ENCODE measurements at regions not wholly inside any gene's neighbourhood (a gene's known extent, or its start where the extent isn't known, plus 50 kb on each side); places are given as distances from the start of the nearest gene placed in this dataset.
A peak's percentile ranks its signal among the peaks of the same experiment; 100 is the strongest.

GRCh38 chr16:65861131-65861731 is 505.3 kb upstream of the CDH5 start:
- ATAC-seq: no peak
- TF ChIP-seq EZH2phosphoT487 (IDR thresholded peaks at IDR 0.05; ENCODE audit: borderline replicate concordance, low read length): no peak
- intact Hi-C loops (cut with micrococcal nuclease): no loop called here
- H3K36me3 ChIP-seq (ENCODE audit: low read depth, low read length): no peaks in the 10 kb centered on the region
- no peaks in the 10 kb centered on the region for H3K4me1 ChIP-seq (ENCODE audit: insufficient read depth, low read length)
- no peaks in the 10 kb centered on the region for H3K79me2 ChIP-seq (ENCODE audit: low read length)
- CTCF ChIA-PET: no interaction called here
- no peak overlapping the region for H3K4me3 ChIP-seq (ENCODE audit: low read length)
- no peak overlapping the region for H2AFZ ChIP-seq (ENCODE audit: low read length)
- BruUV-seq (replicated peaks): no TSS peak
- no peak overlapping the region for H3K4me2 ChIP-seq (ENCODE audit: low read length)
- H3K9ac ChIP-seq (ENCODE audit: low read length): no peak overlapping the region
- no peaks in the 10 kb centered on the region for H3K27me3 ChIP-seq (ENCODE audit: low read length)
- H3K9me2 ChIP-seq (replicated peaks; ENCODE audit: low read length): no peaks in the 10 kb centered on the region
- H3K27ac ChIP-seq (ENCODE audit: low read length): no peak overlapping the region
- H3F3A ChIP-seq (ENCODE audit: low read length, unreplicated experiment): no peaks in the 10 kb centered on the region
- DNase-seq: no peak
- POLR2A ChIA-PET (ENCODE audit: unreplicated experiment): no interaction called here
- no peaks in the 10 kb centered on the region for H4K20me1 ChIP-seq (ENCODE audit: low read length)
- no peaks in the 10 kb centered on the region for H3K9me3 ChIP-seq (ENCODE audit: low read length)

- DNase-seq: no peak
- BruUV-seq (replicated peaks): no TSS peak
- ChIA-PET CTCF (no interaction called here), POLR2A (ENCODE audit: unreplicated experiment) (no interaction called here)
- H2AFZ ChIP-seq (ENCODE audit: low read length): no peak overlapping the region
- H3F3A ChIP-seq (ENCODE audit: low read length, unreplicated experiment): no peaks in the 10 kb centered on the region
- no peaks in the 10 kb centered on the region for H3K4me1 ChIP-seq (ENCODE audit: insufficient read depth, low read length)
- no peak overlapping the region for H3K4me3 ChIP-seq (ENCODE audit: low read length)
- H3K27me3 ChIP-seq (ENCODE audit: low read length): no peaks in the 10 kb centered on the region
- intact Hi-C loops (cut with micrococcal nuclease): no loop called here
- H3K9me2 ChIP-seq (replicated peaks; ENCODE audit: low read length): no peaks in the 10 kb centered on the region
- no peak overlapping the region for H3K27ac ChIP-seq (ENCODE audit: low read length)
- H3K9me3 ChIP-seq (ENCODE audit: low read length): no peaks in the 10 kb centered on the region
- H3K9ac ChIP-seq (ENCODE audit: low read length): no peak overlapping the region
- H3K36me3 ChIP-seq (ENCODE audit: low read depth, low read length): no peaks in the 10 kb centered on the region
- ATAC-seq: no peak
- no peaks in the 10 kb centered on the region for H3K79me2 ChIP-seq (ENCODE audit: low read length)
- no peaks in the 10 kb centered on the region for H4K20me1 ChIP-seq (ENCODE audit: low read length)
- TF ChIP-seq EZH2phosphoT487 (IDR thresholded peaks at IDR 0.05; ENCODE audit: borderline replicate concordance, low read length): no peak
- no peak overlapping the region for H3K4me2 ChIP-seq (ENCODE audit: low read length)
Observed at GRCh38 chr16:65855171-65856145, 511.0 kb upstream of the CDH5 start.

GRCh38 chr16:65846210-65846602 is 520.3 kb upstream of the CDH5 start:
- Histone ChIP-seq H2AFZ (ENCODE audit: low read length) (no peak overlapping the region), H3K4me1 (ENCODE audit: insufficient read depth, low read length) (peaks cover 14% of the 10 kb centered on the region), H3K9ac (ENCODE audit: low read length) (no peak overlapping the region), H3K4me3 (ENCODE audit: low read length) (no peak overlapping the region), H3K9me2 (replicated peaks; ENCODE audit: low read length) (no peaks in the 10 kb centered on the region), H3K36me3 (ENCODE audit: low read depth, low read length) (no peaks in the 10 kb centered on the region), H4K20me1 (ENCODE audit: low read length) (no peaks in the 10 kb centered on the region), H3K27ac (ENCODE audit: low read length) (no peak overlapping the region), H3K27me3 (ENCODE audit: low read length) (no peaks in the 10 kb centered on the region), H3K79me2 (ENCODE audit: low read length) (no peaks in the 10 kb centered on the region), H3K4me2 (ENCODE audit: low read length) (no peak overlapping the region), H3F3A (ENCODE audit: low read length, unreplicated experiment) (no peaks in the 10 kb centered on the region), H3K9me3 (ENCODE audit: low read length) (no peaks in the 10 kb centered on the region)
- BruUV-seq (replicated peaks): no TSS peak
- TF ChIP-seq EZH2 (IDR thresholded peaks at IDR 0.05; ENCODE audit: low read length, unreplicated experiment): no peak
- no peak for TF ChIP-seq CTCF (conservative IDR thresholded peaks at IDR 0.05; ENCODE audit: low read depth, low read length)
- TF ChIP-seq EZH2phosphoT487 (IDR thresholded peaks at IDR 0.05; ENCODE audit: borderline replicate concordance, low read length): no peak
- intact Hi-C loops (cut with micrococcal nuclease): no loop called here
- ChIA-PET POLR2A (ENCODE audit: unreplicated experiment) (no interaction called here), CTCF (no interaction called here)
- ATAC-seq: peak; percentile 31; the same call in 1 of the 2 replicates
- DNase-seq: no peak
